ENCODE measurements at regions not wholly inside any gene's neighbourhood (a gene's known extent, or its start where the extent isn't known, plus 50 kb on each side); places are given as distances from the start of the nearest gene placed in this dataset.

- no peaks in the 10 kb centered on the region for H3K4me1 ChIP-seq
- intact Hi-C loops (cut with DNase I; ENCODE audit: low total_unique reads) = no loop called here
- H3K27ac ChIP-seq = no peak overlapping the region
- H3K36me3 ChIP-seq = no peaks in the 10 kb centered on the region
- DNase-seq = no peak
- H3K9me3 ChIP-seq = no peaks in the 10 kb centered on the region
- H3K4me3 ChIP-seq = no peak overlapping the region
- no peak for TF ChIP-seq CTCF (IDR thresholded peaks at IDR 0.05 in 4 of 5, conservative IDR thresholded peaks at IDR 0.05 in 1 of 5)
- TF ChIP-seq POLR2A (IDR thresholded peaks at IDR 0.05) = no peak
- H3K27me3 ChIP-seq = no peaks in the 10 kb centered on the region
- in situ Hi-C loops (cut with MboI; ENCODE audit: low sequenced_read_pairs in 4 of 4) = no loop called here
- no peak for ATAC-seq
Observed at GRCh38 chr14:44107156-44107555, 399.9 kb downstream of the FSCB start.

GRCh38 chr14:44099743-44100488 lies 407.2 kb downstream of the FSCB start:
- TF ChIP-seq POLR2A (IDR thresholded peaks at IDR 0.05) = no peak
- no peak for ATAC-seq
- in situ Hi-C loops (cut with MboI; ENCODE audit: low sequenced_read_pairs in 4 of 4) = no loop called here
- Histone ChIP-seq H3K9me3 (no peaks in the 10 kb centered on the region), H3K4me1 (no peaks in the 10 kb centered on the region), H3K27ac (no peak overlapping the region), H3K36me3 (no peaks in the 10 kb centered on the region), H3K27me3 (no peaks in the 10 kb centered on the region), H3K4me3 (no peak overlapping the region)
- intact Hi-C loops (cut with DNase I; ENCODE audit: low total_unique reads) = no loop called here
- DNase-seq = no peak

- in situ Hi-C loops (cut with MboI; ENCODE audit: low sequenced_read_pairs in 4 of 4) = no loop called here
- Histone ChIP-seq H3K36me3 (no peaks in the 10 kb centered on the region), H3K4me1 (no peaks in the 10 kb centered on the region), H3K27ac (no peak overlapping the region), H3K4me3 (no peak overlapping the region), H3K27me3 (no peaks in the 10 kb centered on the region), H3K9me3 (no peaks in the 10 kb centered on the region)
- ATAC-seq (no peak), DNase-seq (no peak)
- intact Hi-C loops (cut with DNase I; ENCODE audit: low total_unique reads) = no loop called here
- no peak for TF ChIP-seq POLR2A (IDR thresholded peaks at IDR 0.05)
- TF ChIP-seq CTCF (IDR thresholded peaks at IDR 0.05 in 4 of 5, conservative IDR thresholded peaks at IDR 0.05 in 1 of 5) = no peak
Observed at GRCh38 chr14:44081146-44081545, 425.9 kb downstream of the FSCB start.

DNA sequence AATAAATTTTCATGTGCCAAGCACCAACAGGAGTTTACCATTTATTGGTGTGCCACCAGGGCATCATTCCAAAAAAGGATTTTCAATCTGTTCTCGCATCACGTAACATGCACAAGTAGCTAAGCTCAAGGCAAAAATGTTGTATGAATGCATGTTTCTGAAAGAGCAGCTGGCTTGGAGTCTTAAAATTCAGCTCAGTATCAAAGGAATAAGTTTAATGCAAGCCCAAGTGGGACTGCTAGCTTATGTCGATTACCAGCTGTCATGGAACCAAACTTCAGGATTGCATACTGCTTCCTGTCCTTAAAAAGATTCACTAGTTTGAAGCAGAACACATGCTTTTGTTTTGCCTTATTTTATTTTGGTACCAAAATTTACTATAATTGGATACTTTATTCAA lies 437.0 kb downstream of the FSCB start:
- no peaks in the 10 kb centered on the region for H3K4me1 ChIP-seq
- DNase-seq (no peak), ATAC-seq (no peak)
- in situ Hi-C loops (cut with MboI; ENCODE audit: low sequenced_read_pairs in 4 of 4) (no loop called here), intact Hi-C loops (cut with DNase I; ENCODE audit: low total_unique reads) (no loop called here)
- no peak for TF ChIP-seq CTCF (IDR thresholded peaks at IDR 0.05 in 4 of 5, conservative IDR thresholded peaks at IDR 0.05 in 1 of 5)
- no peak for TF ChIP-seq POLR2A (IDR thresholded peaks at IDR 0.05)
- H3K27me3 ChIP-seq = no peaks in the 10 kb centered on the region
- H3K9me3 ChIP-seq = no peaks in the 10 kb centered on the region
- no peak overlapping the region for H3K27ac ChIP-seq
- H3K36me3 ChIP-seq = no peaks in the 10 kb centered on the region
- H3K4me3 ChIP-seq = no peak overlapping the region

GRCh38 chr14:44053422-44053821 lies 453.7 kb downstream of the FSCB start:
- H3K4me3 ChIP-seq = no peak overlapping the region
- ATAC-seq = no peak
- no peak for DNase-seq
- H3K27me3 ChIP-seq = no peaks in the 10 kb centered on the region
- intact Hi-C loops (cut with DNase I; ENCODE audit: low total_unique reads) = no loop called here
- no peaks in the 10 kb centered on the region for H3K9me3 ChIP-seq
- H3K4me1 ChIP-seq = no peaks in the 10 kb centered on the region
- in situ Hi-C loops (cut with MboI; ENCODE audit: low sequenced_read_pairs in 4 of 4) = no loop called here
- H3K27ac ChIP-seq = no peak overlapping the region
- TF ChIP-seq CTCF (IDR thresholded peaks at IDR 0.05 in 4 of 5, conservative IDR thresholded peaks at IDR 0.05 in 1 of 5) (no peak), POLR2A (IDR thresholded peaks at IDR 0.05) (no peak)
- no peaks in the 10 kb centered on the region for H3K36me3 ChIP-seq

Measured in gastrocnemius medialis (tissue), 4 donors.